HepG2 (cell line): ENCODE measurements at regions not wholly inside any gene's neighbourhood (a gene's known extent, or its start where the extent isn't known, plus 50 kb on each side); places are given as distances from the start of the nearest gene placed in this dataset.

Experiments
- ATAC-seq: fragments of 200-7000 bp; cut with Tn5 transposase; 3 replicates; pipeline ENCODE4 v1.9.1; 2020; ENCODE audit warnings: mild to moderate bottlenecking, moderate library complexity
- BruUV-seq: library from RNA; stranded (reverse); fragments of 400-500 nt; replicated peaks from 2 replicates; lab custom pipeline; 2021; lab: Mats Ljungman, UMichigan
- CTCF ChIA-PET: fragments of 300-600 bp; formaldehyde crosslinking; extraction: SDS; loops from one replicate; lab custom pipeline; 2021; ENCODE audit warnings: low total read pairs, inconsistent platforms, low intra/inter-chr PET ratio; lab: Yijun Ruan, JAX
- POLR2A ChIA-PET: fragments of 350-600 bp; sonication (Branson Sonifier 250); formaldehyde crosslinking; loops from one replicate; lab custom pipeline; 2020; ENCODE audit warnings: antibody characterized with exemption, inconsistent platforms; lab: Yijun Ruan, JAX
- DNase-seq: peaks from one replicate; pipeline ENCODE4 v3.0.0-alpha.2; 2015; ENCODE audit warnings: low spot score
- FAIRE-seq: peaks from 3 replicates; lab custom pipeline; 2011; peaks lifted over from hg19 to GRCh38; lab: Jason Lieb, UNC
- H2AFZ ChIP-seq: one replicate; pipeline ENCODE4 v1.6.1; 2011; ENCODE audit warnings: low read length, inconsistent platforms
- H3K27ac ChIP-seq: fragments of 300-600 bp; 3 replicates; pipeline ENCODE4 v1.8.0; 2011; ENCODE audit warnings: mixed run types, mild to moderate bottlenecking, mixed read lengths, low read length, inconsistent platforms; ENCODE audit not compliant: insufficient read depth; ENCODE audit errors: extremely low read length
- H3K27me3 ChIP-seq, 2 experiments: fragments of 200-600 bp in 1 of 2; 2 replicates in 1 of 2; 3 replicates in 1 of 2; pipeline versions ENCODE4 v1.6.0 to v1.8.0; 2011; ENCODE audit warnings: low read length in 2 of 2, mild to moderate bottlenecking in 2 of 2, moderate library complexity in 2 of 2, inconsistent platforms in 1 of 2; ENCODE audit not compliant: insufficient read depth in 2 of 2, control insufficient read depth in 1 of 2
- H3K36me3 ChIP-seq, 2 experiments: fragments of 200-600 bp in 1 of 2; replicated peaks in 1 of 2; 2 replicates in 1 of 2; 3 replicates in 1 of 2; pipeline versions ENCODE4 v1.5.1 to v1.8.0; 2011; ENCODE audit warnings: low read length in 2 of 2, inconsistent platforms in 1 of 2; ENCODE audit not compliant: insufficient read depth in 2 of 2, control insufficient read depth in 1 of 2
- H3K4me1 ChIP-seq: 2 replicates; pipeline ENCODE4 v1.5.1; 2012; ENCODE audit warnings: low read length, inconsistent platforms; ENCODE audit not compliant: insufficient read depth
- H3K4me2 ChIP-seq: 2 replicates; pipeline ENCODE4 v1.6.0; 2011; ENCODE audit warnings: low read depth, low read length, inconsistent platforms
- H3K4me3 ChIP-seq, 3 experiments: fragments of 200-600 bp in 1 of 3; sonication (generic), shearing (Covaris generic) in 1 of 3; replicated peaks in 1 of 3; 2 replicates each; pipeline ENCODE4 v1.5.1; 2011 to 2016; ENCODE audit warnings: low read length in 3 of 3, inconsistent platforms in 2 of 3, low read depth in 2 of 3, mild to moderate bottlenecking in 2 of 3, control low read depth in 1 of 3, mixed read lengths in 1 of 3; ENCODE audit not compliant: insufficient read depth in 1 of 3
- H3K79me2 ChIP-seq: one replicate; pipeline ENCODE4 v1.6.1; 2011; ENCODE audit warnings: low read length, inconsistent platforms; ENCODE audit not compliant: insufficient read depth
- H3K9ac ChIP-seq: 2 replicates; pipeline ENCODE4 v1.6.0; 2011; ENCODE audit warnings: mild to moderate bottlenecking, low read depth, low read length, inconsistent platforms; ENCODE audit not compliant: insufficient read depth
- H3K9me3 ChIP-seq: 2 replicates; pipeline ENCODE4 v1.5.1; 2012; ENCODE audit warnings: mild to moderate bottlenecking, low read length
- H4K20me1 ChIP-seq: 2 replicates; pipeline ENCODE4 v1.6.0; 2011; ENCODE audit warnings: inconsistent platforms, mild to moderate bottlenecking, low read length, moderate library complexity; ENCODE audit not compliant: insufficient read depth
- AHR ChIP-seq: IDR thresholded peaks from 2 replicates; pipeline ENCODE4 v1.6.1; 2018; ENCODE audit warnings: missing genetic modification reagents, missing compliant biosample characterization
- CEBPG ChIP-seq: IDR thresholded peaks from 2 replicates; pipeline ENCODE4 v1.6.1; 2016
- GMEB1 ChIP-seq: sonication (generic); formaldehyde crosslinking; IDR thresholded peaks from 2 replicates; pipeline ENCODE4 v1.5.1; 2020; ENCODE audit warnings: missing genetic modification reagents, mild to moderate bottlenecking, borderline replicate concordance
- GMEB2 ChIP-seq: IDR thresholded peaks from 2 replicates; pipeline ENCODE4 v1.6.1; 2016; ENCODE audit warnings: missing biosample characterization, missing genetic modification reagents, low read depth
- HINFP ChIP-seq: sonication (generic); formaldehyde crosslinking; IDR thresholded peaks from 2 replicates; pipeline ENCODE4 v1.4.0; 2020; ENCODE audit warnings: low read depth, mild to moderate bottlenecking, missing genetic modification reagents
- HNRNPK ChIP-seq: fragments of 200-400 bp; formaldehyde crosslinking; IDR thresholded peaks from 2 replicates; pipeline ENCODE4 v1.6.1; 2018; ENCODE audit warnings: low read length, low read depth, moderate library complexity, mild to moderate bottlenecking; ENCODE audit not compliant: poor library complexity, severe bottlenecking
- IKZF5 ChIP-seq: IDR thresholded peaks from 2 replicates; pipeline ENCODE4 v1.6.1; 2018; ENCODE audit warnings: missing genetic modification reagents, mild to moderate bottlenecking, missing compliant biosample characterization
- MIER3 ChIP-seq: IDR thresholded peaks from 2 replicates; pipeline ENCODE4 v1.6.1; 2016; ENCODE audit warnings: missing compliant biosample characterization, borderline replicate concordance
- MNT ChIP-seq: fragments of 450-650 bp; IDR thresholded peaks from 2 replicates; pipeline ENCODE4 v1.6.1; 2016
- REL ChIP-seq: sonication (generic); formaldehyde crosslinking; conservative IDR thresholded peaks from 2 replicates; pipeline ENCODE4 v1.8.0; 2022; ENCODE audit warnings: mild to moderate bottlenecking, missing genetic modification reagents, moderate library complexity
- YEATS4 ChIP-seq: sonication (generic); formaldehyde crosslinking; IDR thresholded peaks from 2 replicates; pipeline ENCODE4 v1.4.0; 2020; ENCODE audit warnings: missing genetic modification reagents, borderline replicate concordance
- ZFP37 ChIP-seq: sonication (generic); formaldehyde crosslinking; IDR thresholded peaks from 2 replicates; pipeline ENCODE4 v1.4.0; 2020; ENCODE audit warnings: missing genetic modification reagents, borderline replicate concordance
- ZFP62 ChIP-seq: sonication (generic); formaldehyde crosslinking; IDR thresholded peaks from 2 replicates; pipeline ENCODE4 v1.4.0; 2020; ENCODE audit warnings: missing genetic modification reagents
- ZKSCAN1 ChIP-seq: fragments of 150-350 bp; IDR thresholded peaks from 2 replicates; pipeline ENCODE4 v1.6.1; 2014; ENCODE audit warnings: low read length
- ZMAT3 ChIP-seq: sonication (generic); formaldehyde crosslinking; conservative IDR thresholded peaks from 2 replicates; pipeline ENCODE4 v1.7.0; 2021; ENCODE audit warnings: missing genetic modification reagents
- ZNF292 ChIP-seq: sonication (generic); formaldehyde crosslinking; IDR thresholded peaks from 2 replicates; pipeline ENCODE4 v1.8.1; 2022; ENCODE audit warnings: mild to moderate bottlenecking, low read depth, missing genetic modification reagents, borderline replicate concordance
- ZNF33B ChIP-seq: sonication (generic); formaldehyde crosslinking; IDR thresholded peaks from 2 replicates; pipeline ENCODE4 v1.5.1; 2020; ENCODE audit warnings: mild to moderate bottlenecking, missing genetic modification reagents
- ZNF577 ChIP-seq: sonication (generic); formaldehyde crosslinking; IDR thresholded peaks from 2 replicates; pipeline ENCODE4 v1.4.0; 2020; ENCODE audit warnings: mild to moderate bottlenecking, low read depth, missing genetic modification reagents, borderline replicate concordance
- ZNF768 ChIP-seq: sonication (generic); formaldehyde crosslinking; IDR thresholded peaks from 2 replicates; pipeline ENCODE4 v1.4.0; 2020; ENCODE audit warnings: missing genetic modification reagents
- WGBS: methylation state at CpG from one replicate; pipeline ENCODE4 v1.1.6; 2017; ENCODE audit warnings: low lambda C conversion rate; 5-methylcytosine and 5-hydroxymethylcytosine counted together
- in situ Hi-C: cut with HindIII; loops from 2 replicates; pipeline ENCODE4 v1.10.0; 2017; ENCODE audit warnings: low pct_unique_long_range_greater_than_20kb; ENCODE audit not compliant: extremely low pct_ligation_motif_present
- intact Hi-C: fragments of 100-400 bp; cut with micrococcal nuclease; formaldehyde crosslinking; loops from one replicate; pipeline ENCODE4 v1.10.0; 2022; ENCODE audit not compliant: unreplicated experiment

- H3K4me1 ChIP-seq = no peaks in the 10 kb centered on the region
- ATAC-seq (no peak), FAIRE-seq (no peak), DNase-seq (no peak)
- H3K4me2 ChIP-seq = no peak overlapping the region
- no peaks in the 10 kb centered on the region for H3K9me3 ChIP-seq
- WGBS = 23% methylated on average over 3 of the region's 3 CpGs
- CTCF ChIA-PET = no interaction called here
- no peak overlapping the region for H3K4me3 ChIP-seq
- no peaks in the 10 kb centered on the region for H3K36me3 ChIP-seq
- no peak overlapping the region for H2AFZ ChIP-seq
- no peak overlapping the region for H3K9ac ChIP-seq
- no peak for TF ChIP-seq GMEB2 (CRISPR knock-in tag)
- no peak for TF ChIP-seq AHR (CRISPR knock-in tag)
- TF ChIP-seq ZFP62 (CRISPR knock-in tag) = no peak
- no peak for TF ChIP-seq YEATS4 (CRISPR knock-in tag)
- no peak for TF ChIP-seq HINFP
- TF ChIP-seq CEBPG (CRISPR knock-in tag) = no peak
- no peak for TF ChIP-seq ZNF768 (CRISPR knock-in tag)
- TF ChIP-seq ZKSCAN1 = no peak
- TF ChIP-seq ZNF577 = no peak
- TF ChIP-seq REL (CRISPR knock-in tag) = no peak
- no peak for TF ChIP-seq MIER3 (CRISPR knock-in tag)
- TF ChIP-seq MNT = no peak
- no peak for TF ChIP-seq ZMAT3 (CRISPR knock-in tag)
- no peak for TF ChIP-seq HNRNPK
- TF ChIP-seq ZFP37 (CRISPR knock-in tag) = no peak
- no peak for TF ChIP-seq GMEB1
- TF ChIP-seq ZNF292 (CRISPR knock-in tag) = no peak
- no peak for TF ChIP-seq IKZF5 (CRISPR knock-in tag)
- no peak for TF ChIP-seq ZNF33B
- TF ChIP-seq, all 625 proteins: peak for 0
- intact Hi-C loops = no loop called here
- Histone ChIP-seq H3K27ac (no peak overlapping the region), H3K27me3 (no peaks in the 10 kb centered on the region), H4K20me1 (no peaks in the 10 kb centered on the region), H3K79me2 (no peaks in the 10 kb centered on the region)
- in situ Hi-C loops = no loop called here
- BruUV-seq = no TSS peak
- POLR2A ChIA-PET = no interaction called here
These were observed 156.6 kb downstream of the AKAIN1 start for GRCh38 chr18:5040476-5040875.
